K562 (cell line): ENCODE measurements at regions not wholly inside any gene's neighbourhood (a gene's known extent, or its start where the extent isn't known, plus 50 kb on each side); places are given as distances from the start of the nearest gene placed in this dataset.

Experiments used
- ATAC-seq: fragments of 200-7000 bp; cut with Tn5 transposase; 3 replicates; pipeline ENCODE4 v1.9.1; 2020; ENCODE audit warnings: moderate library complexity
- BruUV-seq: library from RNA; stranded (reverse); fragments of 400-500 nt; replicated peaks from 2 replicates; lab custom pipeline; 2021; lab: Mats Ljungman, UMichigan
- CTCF ChIA-PET: fragments of 300-600 bp; formaldehyde crosslinking; extraction: SDS; loops from one replicate; lab custom pipeline; 2021; ENCODE audit warnings: low intra/inter-chr PET ratio; lab: Yijun Ruan, JAX
- POLR2A ChIA-PET: fragments of 300-600, 350-650 bp; sonication (Branson Sonifier 250); formaldehyde crosslinking; extraction: SDS; loops from one replicate; lab custom pipeline; 2021; ENCODE audit warnings: antibody characterized with exemption, inconsistent platforms; lab: Yijun Ruan, JAX
- DNase-seq, 4 experiments: peaks; one replicate each; pipeline versions ENCODE4 v3.0.0 to v3.0.0-alpha.2; 2011 to 2018; ENCODE audit warnings: low spot score in 3 of 4, mixed read lengths in 3 of 4; ENCODE audit errors: extremely low read depth in 1 of 4
- FAIRE-seq: peaks from 2 replicates; lab custom pipeline; 2011; peaks lifted over from hg19 to GRCh38; lab: Jason Lieb, UNC
- H2AFZ ChIP-seq: 2 replicates; pipeline ENCODE4 v1.6.0; 2011; ENCODE audit warnings: low read depth, low read length, control low read depth, inconsistent platforms
- H3K27ac ChIP-seq: fragments of 200-600 bp; 3 replicates; pipeline ENCODE4 v1.8.0; 2011; ENCODE audit warnings: low read depth, mild to moderate bottlenecking, control low read depth, inconsistent platforms, low read length, moderate library complexity, mixed read lengths; ENCODE audit errors: extremely low read depth
- H3K27me3 ChIP-seq, 2 experiments: fragments of 300-600 bp in 1 of 2; 2 replicates in 1 of 2; 3 replicates in 1 of 2; pipeline versions ENCODE4 v1.6.0 to v1.8.0; 2011; ENCODE audit warnings: inconsistent platforms in 2 of 2, low read length in 2 of 2, mild to moderate bottlenecking in 1 of 2, mixed read lengths in 1 of 2, moderate library complexity in 1 of 2; ENCODE audit not compliant: control insufficient read depth in 2 of 2, insufficient read depth in 2 of 2
- H3K36me3 ChIP-seq: fragments of 300-600 bp; 3 replicates; pipeline ENCODE4 v1.8.0; 2011; ENCODE audit warnings: mild to moderate bottlenecking, low read length, inconsistent platforms; ENCODE audit not compliant: control insufficient read depth, insufficient read depth
- H3K4me1 ChIP-seq, 2 experiments: fragments of 200-600 bp in 1 of 2; replicated peaks in 1 of 2; 2 replicates in 1 of 2; 3 replicates in 1 of 2; pipeline versions ENCODE4 v1.5.1 to v1.8.0; 2011; ENCODE audit warnings: inconsistent platforms in 2 of 2, low read length in 2 of 2, mild to moderate bottlenecking in 1 of 2, mixed read lengths in 1 of 2, moderate library complexity in 1 of 2; ENCODE audit not compliant: control insufficient read depth in 2 of 2, insufficient read depth in 2 of 2
- H3K4me2 ChIP-seq: 2 replicates; pipeline ENCODE4 v1.6.1; 2011; ENCODE audit warnings: low read length, control low read depth, inconsistent platforms, mixed read lengths; ENCODE audit not compliant: insufficient read depth
- H3K4me3 ChIP-seq: fragments of 200-600 bp; sonication (generic), shearing (Covaris generic); 2 replicates; pipeline ENCODE4 v1.5.1; 2016; ENCODE audit warnings: control low read depth, inconsistent platforms
- H3K79me2 ChIP-seq: fragments of 200-600 bp; 3 replicates; pipeline ENCODE4 v1.8.0; 2011; ENCODE audit warnings: low read length, inconsistent platforms; ENCODE audit not compliant: control insufficient read depth, insufficient read depth
- H3K9ac ChIP-seq, 2 experiments: 2 replicates each; pipeline versions ENCODE4 v1.6.0 to v1.6.1; 2011; ENCODE audit warnings: low read depth in 2 of 2, low read length in 2 of 2, control low read depth in 1 of 2, inconsistent platforms in 1 of 2, mild to moderate bottlenecking in 1 of 2, mixed read lengths in 1 of 2; ENCODE audit not compliant: insufficient read depth in 1 of 2
- H3K9me1 ChIP-seq: one replicate; pipeline ENCODE4 v1.6.0; 2011; ENCODE audit warnings: inconsistent platforms, mild to moderate bottlenecking, low read length, moderate library complexity; ENCODE audit not compliant: control insufficient read depth, insufficient read depth
- H3K9me3 ChIP-seq: replicated peaks from 2 replicates; pipeline ENCODE4 v1.5.1; 2011; ENCODE audit warnings: low read depth, low read length, inconsistent platforms; ENCODE audit not compliant: control insufficient read depth, insufficient read depth
- H4K20me1 ChIP-seq: replicated peaks from 2 replicates; pipeline ENCODE4 v1.6.1; 2011; ENCODE audit warnings: low read length, inconsistent platforms, mixed read lengths; ENCODE audit not compliant: control insufficient read depth, insufficient read depth
- AFF4 ChIP-seq: sonication (generic); formaldehyde crosslinking; IDR thresholded peaks from 2 replicates; pipeline ENCODE4 v1.8.0; 2023; ENCODE audit warnings: mild to moderate bottlenecking, missing genetic modification reagents
- CHD4 ChIP-seq: fragments of 200-600 bp; sonication (generic); IDR thresholded peaks from 3 replicates; pipeline ENCODE4 v1.6.1; 2012; ENCODE audit warnings: low read depth, mild to moderate bottlenecking, mixed read lengths, low read length, inconsistent platforms; ENCODE audit not compliant: insufficient read depth, insufficient replicate concordance, poor library complexity, severe bottlenecking
- CTBP1 ChIP-seq: fragments of 450-650 bp; IDR thresholded peaks from 2 replicates; pipeline ENCODE4 v1.6.1; 2016; ENCODE audit warnings: borderline replicate concordance
- EWSR1 ChIP-seq: fragments of 450-650 bp; IDR thresholded peaks from 2 replicates; pipeline ENCODE4 v1.6.1; 2018; ENCODE audit warnings: borderline replicate concordance, mild to moderate bottlenecking, low read depth, moderate library complexity; ENCODE audit not compliant: partially characterized antibody
- IRF1 ChIP-seq: sonication (generic); formaldehyde crosslinking; IDR thresholded peaks from 2 replicates; pipeline ENCODE4 v1.8.0; 2022; ENCODE audit warnings: missing genetic modification reagents, mild to moderate bottlenecking, borderline replicate concordance
- MTA1 ChIP-seq: fragments of 450-650 bp; IDR thresholded peaks from 2 replicates; pipeline ENCODE4 v1.6.1; 2017; ENCODE audit warnings: borderline replicate concordance
- NONO ChIP-seq, 2 experiments: fragments of 200-400 bp in 1 of 2; fragments of 450-650 bp in 1 of 2; formaldehyde crosslinking in 1 of 2; IDR thresholded peaks; 2 replicates each; pipeline ENCODE4 v1.6.1; 2017; ENCODE audit warnings: low read depth in 2 of 2, mild to moderate bottlenecking in 2 of 2, moderate library complexity in 2 of 2, low read length in 1 of 2
- PURB ChIP-seq: sonication (generic); formaldehyde crosslinking; IDR thresholded peaks from 2 replicates; pipeline ENCODE4 v1.9.0; 2021; ENCODE audit warnings: low read depth, mild to moderate bottlenecking, missing genetic modification reagents
- SREBF2 ChIP-seq: sonication (generic); formaldehyde crosslinking; IDR thresholded peaks from 2 replicates; pipeline ENCODE4 v1.4.0; 2020; ENCODE audit warnings: mild to moderate bottlenecking, missing genetic modification reagents
- SRF ChIP-seq, 2 experiments: fragments of 250-450, 450-650 bp in 1 of 2; sonication (Bioruptor Pico) in 1 of 2; sonication (generic) in 1 of 2; formaldehyde crosslinking; IDR thresholded peaks; 2 replicates each; pipeline versions ENCODE4 v1.5.0 to v1.5.1; 2020 to 2022; ENCODE audit warnings: mild to moderate bottlenecking in 1 of 2, missing genetic modification reagents in 1 of 2
- TGIF2 ChIP-seq: sonication (generic); formaldehyde crosslinking; IDR thresholded peaks from 2 replicates; pipeline ENCODE4 v1.8.1; 2022; ENCODE audit warnings: mild to moderate bottlenecking, missing genetic modification reagents, moderate library complexity
- ZBTB43 ChIP-seq: sonication (generic); formaldehyde crosslinking; IDR thresholded peaks from 2 replicates; pipeline ENCODE4 v1.8.0; 2023; ENCODE audit warnings: mild to moderate bottlenecking, missing genetic modification reagents
- ZNF780A ChIP-seq: fragments of 250-450 bp; sonication (Bioruptor Pico); IDR thresholded peaks from 2 replicates; pipeline ENCODE4 v1.5.0; 2021; ENCODE audit warnings: mild to moderate bottlenecking
- WGBS: fragments of 100-300 bp; shearing (Covaris generic); methylation state at CpG from one replicate; pipeline ENCODE4 v1.1.6; 2016; ENCODE audit warnings: low coverage, mixed read lengths; ENCODE audit not compliant: insufficient coverage; ENCODE audit errors: missing lambda C conversion rate; 5-methylcytosine and 5-hydroxymethylcytosine counted together
- in situ Hi-C: fragments of 300-500 bp; cut with MboI; formaldehyde crosslinking; loops from 4 replicates; pipeline ENCODE4 v1.15.0; 2018; ENCODE audit warnings: inconsistent platforms, mixed read lengths
- intact Hi-C: fragments of 100-400 bp; cut with micrococcal nuclease; formaldehyde crosslinking; loops from 2 replicates; pipeline ENCODE4 v1.14.2; 2022

GRCh38 chr3:182629521-182629920 lies 163.8 kb upstream of the ATP11B start (continued):
- TF ChIP-seq CTBP1, result no peak
- no peak for TF ChIP-seq TGIF2 (CRISPR knock-in tag)
- TF ChIP-seq CHD4, result no peak
- TF ChIP-seq MTA1, result no peak

- Histone ChIP-seq H3K9me3 (no peaks in the 10 kb centered on the region), H3K36me3 (no peaks in the 10 kb centered on the region), H3K9ac (no peak overlapping the region), H3K9me1 (no peaks in the 10 kb centered on the region), H3K27me3 (peaks cover 5 to 7% of the 10 kb centered on the region in 2 experiments; a peak in 2 of 5 replicates), H2AFZ (no peak overlapping the region), H3K4me1 (no peaks in the 10 kb centered on the region), H3K4me2 (no peak overlapping the region), H4K20me1 (no peaks in the 10 kb centered on the region), H3K79me2 (no peaks in the 10 kb centered on the region), H3K4me3 (no peak overlapping the region), H3K27ac (no peak overlapping the region)
- POLR2A ChIA-PET, result no interaction called here
- intact Hi-C loops, result no loop called here
- WGBS, result 2% methylated on average over 6 of the region's 6 CpGs
- no peak for DNase-seq
- CTCF ChIA-PET, result no interaction called here
- in situ Hi-C loops, result no loop called here
- no peak for ATAC-seq
- BruUV-seq, result no TSS peak
- FAIRE-seq, result peak; percentile 35
- no peak for TF ChIP-seq SREBF2 (CRISPR knock-in tag)
- no peak for TF ChIP-seq IRF1 (CRISPR knock-in tag)
- no peak for TF ChIP-seq NONO (IDR thresholded peaks at IDR 0.05; ENCODE audit: low read depth in 2 of 2, low read length in 1 of 2)
- no peak for TF ChIP-seq EWSR1
- no peak for TF ChIP-seq PURB (CRISPR knock-in tag)
- no peak for TF ChIP-seq ZBTB43 (CRISPR knock-in tag)
- TF ChIP-seq ZNF780A (CRISPR knock-in tag), result no peak
- no peak for TF ChIP-seq SRF (CRISPR knock-in tag; IDR thresholded peaks at IDR 0.05)
- no peak for TF ChIP-seq AFF4
These were observed 161.9 kb upstream of the ATP11B start for GRCh38 chr3:182631183-182632076.
